ENCODE measurements at regions not wholly inside any gene's neighbourhood (a gene's known extent, or its start where the extent isn't known, plus 50 kb on each side); places are given as distances from the start of the nearest gene placed in this dataset.
"Not testable (repeated sequence)": the region's sequence is repeated elsewhere in the genome, so short reads cannot be mapped to it uniquely, and the experiment has no call there.

- no peak for DNase-seq (ENCODE audit: low read depth in 2 of 2)
- Histone ChIP-seq H3K9ac (ENCODE audit: insufficient read depth, low read length) (no peak overlapping the region), H3K4me2 (ENCODE audit: extremely low read depth, insufficient read depth, low read length) (peak overlapping the region; percentile 25), H3K79me2 (ENCODE audit: control insufficient read depth, insufficient read depth, low read length) (no peaks in the 10 kb centered on the region), H2AFZ (ENCODE audit: low read length) (no peak overlapping the region), H3K4me3 (replicated peaks in 1 of 4; ENCODE audit: control extremely low read depth in 1 of 4, insufficient read depth in 1 of 4, low read depth in 3 of 4, low read length in 4 of 4) (no peak overlapping the region), H3K27ac (ENCODE audit: insufficient read depth, low read length) (no peak overlapping the region), H3K27me3 (ENCODE audit: control insufficient read depth, insufficient read depth, low read length) (no peaks in the 10 kb centered on the region), H3K36me3 (ENCODE audit: control insufficient read depth, insufficient read depth, low read length) (no peaks in the 10 kb centered on the region), H3K4me1 (ENCODE audit: control insufficient read depth, extremely low read depth, insufficient read depth, low read length) (no peaks in the 10 kb centered on the region), H3K9me3 (ENCODE audit: control insufficient read depth, insufficient read depth, low read depth, low read length) (no peaks in the 10 kb centered on the region), H4K20me1 (ENCODE audit: control insufficient read depth, extremely low read depth, insufficient read depth, low read length) (no peaks in the 10 kb centered on the region)
- no peak for TF ChIP-seq EZH2 (IDR thresholded peaks at IDR 0.05; ENCODE audit: low read length, missing control alignments)
- TF ChIP-seq, protein P1, sequence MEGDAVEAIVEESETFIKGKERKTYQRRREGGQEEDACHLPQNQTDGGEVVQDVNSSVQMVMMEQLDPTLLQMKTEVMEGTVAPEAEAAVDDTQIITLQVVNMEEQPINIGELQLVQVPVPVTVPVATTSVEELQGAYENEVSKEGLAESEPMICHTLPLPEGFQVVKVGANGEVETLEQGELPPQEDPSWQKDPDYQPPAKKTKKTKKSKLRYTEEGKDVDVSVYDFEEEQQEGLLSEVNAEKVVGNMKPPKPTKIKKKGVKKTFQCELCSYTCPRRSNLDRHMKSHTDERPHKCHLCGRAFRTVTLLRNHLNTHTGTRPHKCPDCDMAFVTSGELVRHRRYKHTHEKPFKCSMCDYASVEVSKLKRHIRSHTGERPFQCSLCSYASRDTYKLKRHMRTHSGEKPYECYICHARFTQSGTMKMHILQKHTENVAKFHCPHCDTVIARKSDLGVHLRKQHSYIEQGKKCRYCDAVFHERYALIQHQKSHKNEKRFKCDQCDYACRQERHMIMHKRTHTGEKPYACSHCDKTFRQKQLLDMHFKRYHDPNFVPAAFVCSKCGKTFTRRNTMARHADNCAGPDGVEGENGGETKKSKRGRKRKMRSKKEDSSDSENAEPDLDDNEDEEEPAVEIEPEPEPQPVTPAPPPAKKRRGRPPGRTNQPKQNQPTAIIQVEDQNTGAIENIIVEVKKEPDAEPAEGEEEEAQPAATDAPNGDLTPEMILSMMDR (conservative IDR thresholded peaks at IDR 0.05 in 1 of 2, IDR thresholded peaks at IDR 0.05 in 1 of 2; ENCODE audit: low read depth in 1 of 2, low read length in 2 of 2), result no peak
Observed at GRCh38 chr5:171724468-171725204, 61.0 kb upstream of the SMIM23 start.

DNA sequence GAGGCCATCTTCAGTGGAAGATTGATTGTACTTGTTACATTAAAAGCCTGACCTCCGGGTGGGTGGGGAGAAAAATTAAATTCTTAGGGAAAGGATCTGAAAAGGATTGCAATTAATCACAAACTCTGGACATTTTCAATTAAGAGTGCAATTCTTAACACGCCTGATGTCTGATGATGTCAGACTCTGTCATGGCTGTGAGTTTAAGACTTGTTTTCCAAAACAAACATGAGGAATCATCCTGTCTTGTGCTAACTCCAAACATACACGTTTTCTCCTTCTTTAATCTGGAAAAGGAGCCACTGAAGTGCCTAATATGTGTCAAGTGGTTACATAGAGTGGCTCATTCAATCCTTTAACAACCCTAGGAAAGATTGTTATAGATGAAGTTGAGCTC lies 60.4 kb upstream of the SMIM23 start:
- no peak overlapping the region for H3K27ac ChIP-seq (ENCODE audit: insufficient read depth, low read length)
- H3K9ac ChIP-seq (ENCODE audit: insufficient read depth, low read length), result no peak overlapping the region
- no peak overlapping the region for H3K4me3 ChIP-seq (replicated peaks in 1 of 4; ENCODE audit: control extremely low read depth in 1 of 4, insufficient read depth in 1 of 4, low read depth in 3 of 4, low read length in 4 of 4)
- TF ChIP-seq, protein P1 (conservative IDR thresholded peaks at IDR 0.05 in 1 of 2, IDR thresholded peaks at IDR 0.05 in 1 of 2; ENCODE audit: low read depth in 1 of 2, low read length in 2 of 2), result no peak
- no peak for TF ChIP-seq EZH2 (IDR thresholded peaks at IDR 0.05; ENCODE audit: low read length, missing control alignments)
- H3K4me2 ChIP-seq (ENCODE audit: extremely low read depth, insufficient read depth, low read length), result peak overlapping the region; percentile 25
- DNase-seq (ENCODE audit: low read depth in 2 of 2), result peak in 1 of 2 donors; percentile 45
- H3K27me3 ChIP-seq (ENCODE audit: control insufficient read depth, insufficient read depth, low read length), result no peaks in the 10 kb centered on the region
- H3K36me3 ChIP-seq (ENCODE audit: control insufficient read depth, insufficient read depth, low read length), result no peaks in the 10 kb centered on the region
- H3K9me3 ChIP-seq (ENCODE audit: control insufficient read depth, insufficient read depth, low read depth, low read length), result no peaks in the 10 kb centered on the region
- no peaks in the 10 kb centered on the region for H4K20me1 ChIP-seq (ENCODE audit: control insufficient read depth, extremely low read depth, insufficient read depth, low read length)
- H3K4me1 ChIP-seq (ENCODE audit: control insufficient read depth, extremely low read depth, insufficient read depth, low read length), result no peaks in the 10 kb centered on the region
- no peaks in the 10 kb centered on the region for H3K79me2 ChIP-seq (ENCODE audit: control insufficient read depth, insufficient read depth, low read length)
- H2AFZ ChIP-seq (ENCODE audit: low read length), result no peak overlapping the region

- H3K4me2 ChIP-seq (ENCODE audit: extremely low read depth, insufficient read depth, low read length); DNase-seq (ENCODE audit: low read depth in 2 of 2); H3K36me3 ChIP-seq (ENCODE audit: control insufficient read depth, insufficient read depth, low read length); H3K4me1 ChIP-seq (ENCODE audit: control insufficient read depth, extremely low read depth, insufficient read depth, low read length); H3K27ac ChIP-seq (ENCODE audit: insufficient read depth, low read length); H3K27me3 ChIP-seq (ENCODE audit: control insufficient read depth, insufficient read depth, low read length); H3K79me2 ChIP-seq (ENCODE audit: control insufficient read depth, insufficient read depth, low read length); H3K9ac ChIP-seq (ENCODE audit: insufficient read depth, low read length); H3K9me3 ChIP-seq (ENCODE audit: control insufficient read depth, insufficient read depth, low read depth, low read length); H2AFZ ChIP-seq (ENCODE audit: low read length); H3K4me3 ChIP-seq (replicated peaks in 1 of 4; ENCODE audit: control extremely low read depth in 1 of 4, insufficient read depth in 1 of 4, low read depth in 3 of 4, low read length in 4 of 4); H4K20me1 ChIP-seq (ENCODE audit: control insufficient read depth, extremely low read depth, insufficient read depth, low read length): not testable (repeated sequence)
Observed at GRCh38 chr5:171726819-171727218, 58.8 kb upstream of the SMIM23 start.

All from fibroblast of lung (primary cell).